Skeletal muscle cell (primary cell): ENCODE measurements at regions not wholly inside any gene's neighbourhood (a gene's known extent, or its start where the extent isn't known, plus 50 kb on each side); places are given as distances from the start of the nearest gene placed in this dataset.

Experiments used
- DNase-seq: peaks from one replicate; pipeline ENCODE4 v3.0.0-alpha.2; 2010; ENCODE audit warnings: low read depth
- H3K4me3 ChIP-seq: 2 replicates; pipeline ENCODE4 v1.5.1; 2011; ENCODE audit warnings: low read depth, mild to moderate bottlenecking, control low read depth, low read length, moderate library complexity

- no peak overlapping the region for H3K4me3 ChIP-seq
- no peak for DNase-seq
Measured at GRCh38 chr4:11342401-11342800, 86.3 kb downstream of the HS3ST1 start.

- no peak for DNase-seq
- H3K4me3 ChIP-seq, result no peak overlapping the region
Measured at GRCh38 chr4:11341337-11342043, 87.2 kb downstream of the HS3ST1 start.

- DNase-seq, result no peak
- H3K4me3 ChIP-seq, result no peak overlapping the region
Measured at GRCh38 chr4:11338956-11339782, 89.5 kb downstream of the HS3ST1 start.

GRCh38 chr4:11337287-11337686 lies 91.4 kb downstream of the HS3ST1 start:
- no peak for DNase-seq

DNA sequence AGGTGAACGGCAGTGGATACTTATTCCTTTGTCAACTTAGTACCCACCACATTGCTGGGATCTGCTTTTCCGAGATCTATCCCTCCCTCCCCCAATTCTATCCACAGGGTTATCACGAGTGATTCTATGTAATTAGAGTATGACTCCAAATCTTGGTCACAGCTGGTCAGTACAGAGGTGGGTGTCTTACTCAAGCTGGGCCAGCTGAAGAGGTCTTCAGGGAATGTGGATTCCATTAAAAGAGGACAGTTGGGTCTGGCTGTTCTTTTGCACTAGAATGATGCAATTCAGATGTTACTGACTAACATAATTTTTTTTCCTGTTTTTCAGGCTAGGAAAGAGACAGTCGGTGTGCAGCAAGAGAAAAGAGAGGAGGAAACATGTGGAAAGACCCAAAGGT lies 92.3 kb downstream of the HS3ST1 start:
- H3K4me3 ChIP-seq, result no peak overlapping the region
- DNase-seq, result no peak

More at GRCh38 chr4:11337287-11337686, 91.4 kb downstream of the HS3ST1 start:
- no peak overlapping the region for H3K4me3 ChIP-seq

DNA sequence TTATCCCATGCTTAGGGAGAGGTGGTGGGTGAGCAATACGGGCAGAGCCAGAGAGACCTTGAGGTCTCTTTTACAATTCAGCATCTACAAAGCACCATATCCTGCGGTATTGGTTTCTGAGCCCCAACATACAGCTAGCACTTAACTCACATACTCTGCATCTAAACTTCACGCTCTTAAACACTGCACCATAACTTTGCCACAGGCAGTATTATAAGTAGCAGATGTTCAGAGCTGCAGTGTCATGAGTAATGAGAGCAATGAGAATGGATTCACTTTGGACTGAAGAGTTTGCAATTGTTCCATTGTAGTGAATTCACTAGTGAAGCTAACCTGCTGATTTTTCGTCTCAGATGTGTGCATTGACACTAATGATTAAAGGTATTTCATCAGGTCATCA lies 93.8 kb downstream of the HS3ST1 start:
- no peak for DNase-seq
- no peak overlapping the region for H3K4me3 ChIP-seq

GRCh38 chr4:11328401-11328800 lies 100.3 kb downstream of the HS3ST1 start:
- H3K4me3 ChIP-seq, result no peak overlapping the region
- no peak for DNase-seq

GRCh38 chr4:11326021-11326420 lies 102.7 kb downstream of the HS3ST1 start:
- DNase-seq, result no peak
- H3K4me3 ChIP-seq, result no peak overlapping the region

DNA sequence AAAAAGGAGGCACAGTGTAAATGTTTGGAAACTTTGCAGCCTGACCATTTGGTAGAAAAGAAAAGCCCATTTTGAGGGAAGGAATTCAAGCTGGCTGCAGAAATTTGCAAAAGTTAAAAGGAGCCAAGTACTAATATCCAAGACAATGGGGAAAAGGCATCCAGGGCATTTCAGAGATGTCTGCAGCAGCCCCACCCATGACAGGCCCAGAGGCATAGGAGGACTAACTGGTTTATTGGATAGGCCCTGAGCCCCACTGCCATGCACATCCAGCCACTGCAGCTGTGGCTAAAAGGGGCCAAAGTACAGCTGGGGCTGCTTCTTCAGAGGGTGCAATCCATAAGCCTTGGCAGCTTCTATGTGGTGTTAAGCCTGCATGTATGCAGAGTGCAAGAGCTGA lies 104.9 kb downstream of the HS3ST1 start:
- DNase-seq, result no peak
- no peak overlapping the region for H3K4me3 ChIP-seq

- H3K4me3 ChIP-seq, result no peak overlapping the region
- no peak for DNase-seq
Measured at GRCh38 chr4:11313157-11313943, 115.3 kb downstream of the HS3ST1 start.

DNA sequence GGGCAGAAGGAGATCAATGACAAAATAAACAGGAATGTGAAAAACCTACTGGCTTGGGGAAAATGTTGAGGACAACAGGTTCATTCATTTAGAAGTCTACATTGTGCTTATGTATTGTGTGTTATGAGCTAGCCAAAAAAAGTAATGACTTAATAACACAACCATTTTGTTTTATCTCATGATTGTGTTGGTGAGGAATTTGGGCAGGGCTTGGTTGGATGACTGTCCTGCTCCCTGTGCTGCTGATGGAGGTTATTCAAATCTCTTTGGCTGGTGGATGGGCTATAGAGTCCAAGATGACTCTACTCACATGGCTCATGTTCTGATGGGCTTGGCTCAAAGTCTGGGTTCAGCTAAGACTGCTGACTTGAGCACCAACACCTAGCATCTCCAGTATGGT lies 116.3 kb downstream of the HS3ST1 start:
- H3K4me3 ChIP-seq, result no peak overlapping the region
- no peak for DNase-seq

DNA sequence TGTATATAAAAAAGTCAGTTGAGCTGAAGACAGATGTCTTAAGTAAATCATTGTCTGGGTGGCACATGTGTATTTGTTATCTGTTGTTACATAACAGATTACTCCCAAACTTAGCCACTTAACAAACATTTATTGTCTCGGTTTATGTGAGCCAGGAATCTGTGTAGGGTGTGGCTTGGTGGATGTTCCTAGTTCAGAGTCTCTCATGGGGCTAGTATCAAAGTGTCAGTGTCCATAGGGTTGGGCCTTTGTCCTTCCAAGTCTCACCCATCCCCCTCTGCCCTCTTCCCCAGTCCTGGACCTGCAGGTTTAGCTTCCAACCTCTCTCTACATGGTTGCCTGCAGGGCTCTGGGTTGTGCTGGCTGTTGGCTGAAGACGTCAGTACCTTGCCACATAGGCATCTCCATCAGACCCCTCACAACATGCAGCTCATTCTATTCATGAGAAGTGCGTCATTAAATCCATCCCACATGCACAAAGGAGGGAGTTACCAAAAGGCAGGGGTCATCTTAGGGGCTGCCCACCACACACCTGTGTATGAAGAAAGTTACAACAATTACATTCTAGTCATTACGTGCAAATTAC lies 127.5 kb downstream of the HS3ST1 start:
- H3K4me3 ChIP-seq, result no peak overlapping the region
- no peak for DNase-seq

- DNase-seq, result no peak
- H3K4me3 ChIP-seq, result no peak overlapping the region
Measured at GRCh38 chr4:11299836-11300235, 128.9 kb downstream of the HS3ST1 start.

DNA sequence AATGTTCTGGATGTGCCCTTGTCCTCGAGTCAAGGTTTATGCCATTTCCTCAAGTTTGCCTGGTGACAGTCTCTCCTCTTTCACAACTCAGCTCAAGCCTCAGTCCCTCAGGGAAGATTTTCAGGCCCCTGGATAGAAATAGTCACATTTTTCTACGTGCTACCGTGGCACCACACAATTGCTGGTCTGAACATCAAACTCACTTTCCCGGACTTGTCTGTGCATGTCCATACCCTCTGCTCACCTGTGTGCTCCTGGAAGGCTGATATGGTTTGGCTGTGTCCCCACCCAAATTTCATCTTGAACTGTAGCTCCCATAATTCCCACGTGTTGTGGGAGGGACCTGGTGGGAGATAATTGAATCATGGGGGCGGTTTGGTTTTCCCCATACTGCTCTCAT lies 129.7 kb downstream of the HS3ST1 start:
- no peak overlapping the region for H3K4me3 ChIP-seq
- DNase-seq, result no peak

DNA sequence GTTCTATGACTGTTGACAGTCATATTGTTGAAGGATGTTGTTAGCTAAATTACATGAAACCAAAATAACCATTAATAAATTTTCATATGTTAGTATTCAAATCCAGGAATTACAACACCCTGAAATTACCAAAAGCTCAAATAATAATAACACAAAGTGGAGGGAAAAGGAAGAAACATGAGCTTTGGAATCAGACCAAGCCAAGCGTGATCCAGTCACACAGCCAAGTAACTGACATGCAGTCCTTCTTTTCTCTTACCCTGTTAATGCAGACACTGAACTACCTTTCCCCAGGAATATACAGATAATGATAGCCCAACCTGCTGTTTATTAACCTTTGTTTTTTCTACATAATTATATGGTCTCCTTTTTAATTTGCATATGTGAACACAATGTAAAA lies 130.2 kb downstream of the HS3ST1 start:
- no peak overlapping the region for H3K4me3 ChIP-seq
- DNase-seq, result no peak

DNA sequence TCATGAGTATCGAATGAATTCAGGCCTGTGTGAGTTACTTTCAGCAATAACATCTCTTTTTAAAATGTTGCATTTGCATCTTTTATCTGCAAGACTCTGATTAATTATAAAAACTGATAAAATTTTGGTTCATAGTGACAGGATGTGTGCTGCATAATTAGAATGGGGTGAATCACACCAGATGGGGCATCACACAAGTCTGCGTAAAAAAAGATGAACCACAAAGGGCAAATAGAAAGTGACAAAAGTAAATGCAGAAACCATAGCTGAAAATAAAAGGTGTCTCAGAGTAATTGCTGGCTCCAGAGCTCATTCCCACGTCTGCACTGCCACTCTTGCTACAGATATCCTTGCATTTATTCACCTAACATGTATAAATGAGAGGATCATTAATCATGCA lies 131.1 kb downstream of the HS3ST1 start:
- no peak for DNase-seq

GRCh38 chr4:11297201-11297600 lies 131.5 kb downstream of the HS3ST1 start:
- no peak overlapping the region for H3K4me3 ChIP-seq
- no peak for DNase-seq

More for the DNA sequence above, 131.1 kb downstream of the HS3ST1 start:
- H3K4me3 ChIP-seq, result no peak overlapping the region

DNA sequence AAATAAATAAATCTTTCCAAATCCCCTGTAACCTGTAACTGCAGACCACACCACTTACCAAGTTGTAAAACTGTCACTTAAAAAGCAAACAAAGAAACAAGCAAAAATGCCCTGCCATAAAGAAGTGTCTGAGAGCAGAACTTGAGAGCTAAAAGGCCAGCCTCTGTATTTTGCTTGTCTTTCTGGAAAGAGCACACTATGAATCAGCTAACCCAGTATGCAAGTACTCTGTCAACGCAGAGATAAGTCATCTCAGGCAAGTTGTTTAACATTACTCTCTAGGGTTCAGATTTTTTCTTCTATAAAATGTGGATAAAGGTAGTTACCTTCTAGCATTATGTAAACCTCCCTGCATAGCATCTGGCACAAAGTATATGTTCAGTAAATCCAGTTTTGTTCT lies 134.8 kb downstream of the HS3ST1 start:
- no peak overlapping the region for H3K4me3 ChIP-seq
- no peak for DNase-seq

DNA sequence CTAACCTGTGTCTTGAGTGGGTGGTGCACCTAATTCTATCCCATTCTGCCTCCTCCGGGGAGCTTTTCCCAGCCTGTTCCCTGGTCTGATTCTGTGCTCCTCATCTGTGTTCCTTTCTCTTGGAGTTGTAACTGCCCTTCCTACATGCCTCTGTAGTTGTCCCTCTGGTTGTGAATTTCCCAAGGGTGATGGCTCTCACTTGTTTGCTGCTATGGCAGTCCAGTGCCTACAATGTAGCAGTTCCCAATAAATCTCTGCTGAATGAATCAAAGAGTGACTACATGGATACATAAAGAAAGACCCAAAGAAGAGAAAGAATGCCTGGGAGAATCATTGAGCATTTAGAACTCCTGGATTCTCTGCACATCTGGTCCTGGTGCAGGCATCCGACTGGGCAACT lies 141.6 kb downstream of the HS3ST1 start:
- no peak for DNase-seq
- no peak overlapping the region for H3K4me3 ChIP-seq

GRCh38 chr4:11286533-11286932 lies 142.2 kb downstream of the HS3ST1 start:
- no peak for DNase-seq
- H3K4me3 ChIP-seq, result no peak overlapping the region
